Tibial nerve (tissue), 4 donors: ENCODE measurements at regions not wholly inside any gene's neighbourhood (a gene's known extent, or its start where the extent isn't known, plus 50 kb on each side); places are given as distances from the start of the nearest gene placed in this dataset.

Experiments used
- EP300 ChIP-seq, 2 donors: sonication (generic); formaldehyde crosslinking; IDR thresholded peaks; one replicate each; pipeline ENCODE4 v1.6.1; 2017; ENCODE audit warnings: antibody characterized with exemption in 2 of 2, mild to moderate bottlenecking in 1 of 2
- TF ChIP-seq, protein P1 (sequence below), 5 experiments: fragments of 200-600 bp in 3 of 5; fragments of 450-650 bp in 2 of 5; sonication (generic) in 3 of 5; IDR thresholded peaks; one replicate each; pipeline ENCODE4 v1.5.1; 2016 to 2019; ENCODE audit warnings: antibody characterized with exemption in 5 of 5, mild to moderate bottlenecking in 3 of 5, moderate library complexity in 2 of 5

DNA sequence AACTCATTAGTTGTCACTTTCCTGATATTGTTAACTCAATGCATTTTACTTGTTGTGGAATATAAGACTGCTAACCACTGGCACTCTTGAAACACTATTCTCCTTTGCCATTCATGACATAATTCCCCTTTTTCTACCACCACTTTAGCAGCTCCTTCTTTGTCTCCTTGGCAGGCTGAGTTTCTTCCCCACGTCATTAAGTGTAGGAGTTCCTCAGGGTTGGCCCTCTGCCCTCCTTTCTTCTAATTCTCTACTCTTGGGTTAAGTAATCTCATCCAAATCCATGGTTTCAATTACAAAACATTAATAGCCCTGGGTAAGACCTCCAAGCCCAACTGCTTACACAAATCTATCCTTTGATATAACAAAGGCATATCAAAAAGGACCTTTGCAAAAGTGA lies 175.1 kb downstream of the HGF start:
- TF ChIP-seq EP300 (IDR thresholded peaks at IDR 0.05): no peak
- TF ChIP-seq, protein P1, sequence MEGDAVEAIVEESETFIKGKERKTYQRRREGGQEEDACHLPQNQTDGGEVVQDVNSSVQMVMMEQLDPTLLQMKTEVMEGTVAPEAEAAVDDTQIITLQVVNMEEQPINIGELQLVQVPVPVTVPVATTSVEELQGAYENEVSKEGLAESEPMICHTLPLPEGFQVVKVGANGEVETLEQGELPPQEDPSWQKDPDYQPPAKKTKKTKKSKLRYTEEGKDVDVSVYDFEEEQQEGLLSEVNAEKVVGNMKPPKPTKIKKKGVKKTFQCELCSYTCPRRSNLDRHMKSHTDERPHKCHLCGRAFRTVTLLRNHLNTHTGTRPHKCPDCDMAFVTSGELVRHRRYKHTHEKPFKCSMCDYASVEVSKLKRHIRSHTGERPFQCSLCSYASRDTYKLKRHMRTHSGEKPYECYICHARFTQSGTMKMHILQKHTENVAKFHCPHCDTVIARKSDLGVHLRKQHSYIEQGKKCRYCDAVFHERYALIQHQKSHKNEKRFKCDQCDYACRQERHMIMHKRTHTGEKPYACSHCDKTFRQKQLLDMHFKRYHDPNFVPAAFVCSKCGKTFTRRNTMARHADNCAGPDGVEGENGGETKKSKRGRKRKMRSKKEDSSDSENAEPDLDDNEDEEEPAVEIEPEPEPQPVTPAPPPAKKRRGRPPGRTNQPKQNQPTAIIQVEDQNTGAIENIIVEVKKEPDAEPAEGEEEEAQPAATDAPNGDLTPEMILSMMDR (IDR thresholded peaks at IDR 0.05): no peak
